GM19239 (cell line): ENCODE measurements at regions not wholly inside any gene's neighbourhood (a gene's known extent, or its start where the extent isn't known, plus 50 kb on each side); places are given as distances from the start of the nearest gene placed in this dataset.
"Not testable (repeated sequence)": the region's sequence is repeated elsewhere in the genome, so short reads cannot be mapped to it uniquely, and the experiment has no call there.

Source experiments
- DNase-seq: peaks from one replicate; pipeline ENCODE4 v3.0.0; 2011; ENCODE audit warnings: low spot score; ENCODE audit not compliant: insufficient read length
- FAIRE-seq: peaks from 2 replicates; lab custom pipeline; 2011; peaks lifted over from hg19 to GRCh38; lab: Jason Lieb, UNC

DNA sequence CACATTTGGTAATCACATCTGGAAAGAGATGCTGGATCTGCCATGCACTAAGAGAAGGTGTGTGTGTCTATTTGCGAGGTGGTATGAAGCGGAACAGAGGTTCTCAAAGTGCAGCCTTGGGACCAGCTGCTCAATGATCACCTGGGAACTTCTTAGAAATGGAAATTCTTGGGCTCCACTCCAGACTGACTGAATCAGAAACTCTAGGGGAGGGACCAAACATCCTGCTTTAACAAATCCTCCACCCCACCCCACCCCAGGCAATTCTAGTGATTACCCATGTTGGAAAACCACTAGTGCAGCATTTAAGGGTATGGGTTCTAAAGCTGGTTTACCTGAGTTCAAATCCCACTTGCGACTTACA is 143.9 kb upstream of the JUN start:
- DNase-seq (no peak), FAIRE-seq (no peak)

DNA sequence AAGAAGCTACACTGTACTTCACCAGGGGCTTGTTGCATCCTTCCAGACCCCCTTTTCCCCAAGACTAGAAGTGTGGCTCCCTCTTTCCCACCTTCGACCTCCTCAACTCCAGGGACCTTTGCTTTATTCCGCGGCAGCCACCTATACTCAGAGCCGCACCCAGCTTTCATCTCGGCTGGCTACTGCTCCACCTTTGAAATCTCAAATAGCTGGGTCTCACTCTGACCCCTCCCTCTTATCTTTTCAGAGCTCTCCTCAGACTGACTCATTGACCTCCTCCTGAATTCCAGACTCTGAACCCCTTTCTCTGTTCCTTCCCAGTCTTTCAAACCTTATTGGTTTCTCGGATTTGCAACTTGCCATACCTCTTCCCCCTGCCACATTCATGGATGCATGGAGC is 144.7 kb upstream of the JUN start:
- FAIRE-seq: no peak
- no peak for DNase-seq

DNA sequence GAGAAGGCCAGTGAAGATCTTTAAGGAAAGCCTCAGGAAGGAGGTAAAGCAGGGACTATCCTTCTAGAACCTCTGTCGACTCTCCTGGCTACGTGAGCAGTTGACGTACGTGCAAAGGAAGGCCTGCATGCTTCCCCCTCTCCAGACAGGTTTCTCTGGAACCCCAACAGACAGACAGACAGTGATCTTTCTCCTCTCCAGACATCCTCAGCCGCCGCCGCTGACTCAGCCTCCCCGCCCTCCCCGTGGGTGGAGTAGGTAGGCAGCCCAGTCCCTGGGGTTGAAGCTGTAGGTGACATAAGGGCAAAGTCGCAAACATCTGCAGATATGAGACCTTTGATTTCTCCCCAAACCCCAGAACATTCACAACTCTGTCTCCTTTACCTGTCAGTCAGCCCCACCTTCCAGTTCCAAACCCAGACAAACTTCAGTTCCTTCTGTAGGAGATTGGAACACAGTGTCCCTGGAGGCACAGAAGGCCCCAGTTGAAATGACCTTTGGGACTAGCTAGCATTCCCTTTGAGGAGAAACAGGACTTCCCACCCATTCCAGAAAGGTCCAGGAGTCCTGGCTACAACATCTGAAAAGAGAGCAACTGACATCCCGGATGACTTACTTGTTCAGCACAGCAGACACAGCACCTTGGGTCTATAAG is 146.0 kb upstream of the JUN start:
- DNase-seq (no peak), FAIRE-seq (no peak)

DNA sequence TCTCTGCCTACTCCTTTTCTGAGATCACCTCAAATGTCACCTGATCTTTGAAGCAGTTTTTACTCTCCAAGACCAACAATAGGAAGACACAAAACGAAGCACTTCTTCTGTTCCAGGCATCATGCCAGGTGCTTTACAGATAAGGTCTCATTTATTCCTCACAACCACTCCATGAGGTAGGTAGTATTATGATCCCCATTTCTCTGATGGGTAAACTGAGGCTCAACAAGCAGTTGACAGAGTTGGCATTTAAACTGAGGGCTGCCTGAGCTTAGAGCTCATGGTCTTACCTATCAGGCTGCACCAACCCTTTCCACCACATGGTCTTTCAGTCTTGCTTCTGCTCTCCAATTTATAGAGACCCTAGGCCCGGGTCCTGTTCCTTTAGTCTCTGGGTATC is 147.2 kb upstream of the JUN start:
- DNase-seq (no peak), FAIRE-seq (no peak)

DNA sequence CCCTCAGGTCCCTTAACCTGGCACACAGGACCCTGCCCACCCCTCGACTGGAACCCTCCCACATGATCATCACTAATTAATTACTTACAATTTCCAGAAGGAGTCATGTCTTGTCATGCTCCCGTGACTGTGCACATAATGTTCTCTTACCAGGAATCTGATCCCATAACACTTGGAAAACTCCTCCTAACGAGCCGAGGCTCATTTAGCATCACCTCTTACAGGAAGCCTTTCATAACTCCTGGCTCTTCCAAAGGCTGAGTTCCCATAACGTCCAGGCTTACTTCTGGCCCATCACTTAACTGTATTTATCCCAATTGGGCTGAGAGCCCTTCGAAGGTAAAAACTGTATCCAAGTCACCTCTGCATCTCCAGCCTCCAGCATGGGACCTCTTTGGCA is 147.9 kb upstream of the JUN start:
- DNase-seq (no peak), FAIRE-seq (no peak)

DNA sequence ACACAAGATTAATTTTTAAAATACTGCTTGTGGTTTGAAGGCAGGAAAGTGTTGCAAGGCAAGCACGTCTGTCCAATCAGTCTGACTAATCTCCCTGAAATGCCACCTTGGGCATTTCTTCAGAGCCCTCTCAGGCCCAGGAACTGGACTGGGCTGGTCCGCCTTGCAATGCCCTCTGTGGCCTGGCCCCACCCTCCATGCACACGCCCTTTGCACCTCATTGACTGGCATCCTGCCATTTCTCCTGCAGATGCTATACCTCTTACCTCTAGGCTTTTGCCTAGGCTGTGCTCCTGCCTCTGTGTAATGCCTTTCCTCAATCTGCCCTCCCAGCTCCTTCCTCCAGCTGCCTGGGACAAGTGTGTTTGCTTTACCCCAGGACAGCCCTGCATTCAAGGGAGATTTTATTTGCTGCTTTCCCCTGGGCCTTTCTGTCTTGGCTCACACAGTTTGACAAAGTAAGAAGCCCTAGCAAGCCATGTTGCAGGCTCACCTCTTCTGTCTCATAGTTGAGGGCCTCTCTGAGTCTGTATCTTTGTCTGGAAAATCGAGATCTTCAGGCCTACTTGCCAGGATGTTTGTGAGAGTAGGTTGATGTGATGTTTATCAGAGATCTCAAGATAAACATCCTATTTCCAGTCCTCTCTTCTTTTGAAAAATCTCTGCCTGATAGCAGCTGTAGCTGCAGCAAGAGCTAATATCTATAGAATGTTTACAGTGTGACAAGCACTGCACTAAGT is 149.2 kb upstream of the JUN start:
- FAIRE-seq (no peak), DNase-seq (no peak)

DNA sequence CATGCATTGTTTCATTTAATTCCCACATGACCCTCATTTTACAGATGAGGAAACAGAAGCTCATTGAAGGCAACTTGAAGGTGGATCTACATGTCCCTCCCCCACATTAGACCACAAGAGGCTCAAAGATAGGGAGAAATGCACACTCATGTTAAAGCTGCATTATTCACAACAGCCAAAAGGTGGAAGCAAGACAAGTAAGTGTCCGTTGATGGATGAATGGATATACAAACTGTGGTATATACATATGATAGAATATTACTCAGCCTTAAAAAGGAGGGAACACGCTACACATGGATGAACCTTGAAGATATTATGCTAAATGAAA is 149.7 kb upstream of the JUN start:
- DNase-seq (no peak), FAIRE-seq (no peak)

DNA sequence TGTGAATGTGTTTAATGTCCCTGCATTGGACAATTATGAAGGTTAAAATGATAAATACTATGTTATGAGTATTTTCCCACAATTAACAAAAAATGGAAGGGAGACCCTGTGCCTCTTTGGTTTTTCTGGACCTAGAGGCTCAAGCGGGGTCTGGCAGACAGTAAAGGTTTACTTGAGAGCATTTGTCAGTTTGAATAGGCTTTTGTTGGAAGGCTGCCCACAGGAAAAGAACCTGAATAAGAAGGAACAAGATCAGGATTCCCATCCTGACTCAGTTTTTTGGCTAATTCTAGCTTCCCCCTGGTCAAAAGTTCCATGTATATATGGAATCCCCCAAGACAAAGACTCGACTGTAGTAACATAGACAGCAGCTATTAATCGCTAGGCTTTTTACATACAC is 150.9 kb upstream of the JUN start:
- no peak for FAIRE-seq

DNA sequence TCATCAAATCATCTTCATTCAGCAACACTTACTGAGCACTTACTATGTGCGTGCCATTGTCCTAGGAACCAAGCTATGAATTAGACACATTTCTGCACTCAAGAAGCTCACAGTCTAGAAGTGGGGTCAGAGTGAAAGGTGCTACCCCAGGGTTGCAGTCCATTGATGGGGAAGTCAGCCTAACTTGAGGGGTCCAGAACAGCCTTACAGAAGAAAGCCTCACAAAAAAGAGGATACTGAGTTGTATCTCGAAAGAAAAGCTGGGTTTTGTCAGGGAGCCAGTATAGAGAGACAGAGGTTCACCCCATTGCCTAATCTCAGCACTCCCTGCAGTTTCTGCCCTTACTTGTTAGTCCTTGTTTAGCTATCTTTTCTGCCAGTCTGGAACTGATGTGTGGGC is 153.1 kb upstream of the JUN start:
- no peak for FAIRE-seq
- DNase-seq: no peak

More for the DNA sequence above, 150.9 kb upstream of the JUN start:
- no peak for DNase-seq

DNA sequence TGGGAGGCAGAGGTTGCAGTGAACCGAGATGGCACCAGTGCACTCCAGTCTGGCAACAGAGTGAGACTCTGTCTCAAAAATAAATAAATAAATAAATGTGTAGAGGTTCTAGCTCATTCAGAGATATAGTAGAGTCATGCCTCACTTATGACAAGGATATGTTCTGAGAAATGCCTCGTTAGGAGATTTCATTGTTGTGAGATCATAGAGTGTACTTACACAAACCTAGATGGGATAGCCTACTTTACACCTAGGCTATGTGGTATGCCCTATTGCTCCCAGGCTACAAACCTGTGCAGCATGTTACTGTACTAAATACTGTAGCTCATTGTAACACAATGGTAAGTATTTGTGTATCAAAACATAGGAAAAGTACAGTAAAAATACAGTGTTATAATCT is 155.3 kb upstream of the JUN start:
- no peak for DNase-seq
- no peak for FAIRE-seq

DNA sequence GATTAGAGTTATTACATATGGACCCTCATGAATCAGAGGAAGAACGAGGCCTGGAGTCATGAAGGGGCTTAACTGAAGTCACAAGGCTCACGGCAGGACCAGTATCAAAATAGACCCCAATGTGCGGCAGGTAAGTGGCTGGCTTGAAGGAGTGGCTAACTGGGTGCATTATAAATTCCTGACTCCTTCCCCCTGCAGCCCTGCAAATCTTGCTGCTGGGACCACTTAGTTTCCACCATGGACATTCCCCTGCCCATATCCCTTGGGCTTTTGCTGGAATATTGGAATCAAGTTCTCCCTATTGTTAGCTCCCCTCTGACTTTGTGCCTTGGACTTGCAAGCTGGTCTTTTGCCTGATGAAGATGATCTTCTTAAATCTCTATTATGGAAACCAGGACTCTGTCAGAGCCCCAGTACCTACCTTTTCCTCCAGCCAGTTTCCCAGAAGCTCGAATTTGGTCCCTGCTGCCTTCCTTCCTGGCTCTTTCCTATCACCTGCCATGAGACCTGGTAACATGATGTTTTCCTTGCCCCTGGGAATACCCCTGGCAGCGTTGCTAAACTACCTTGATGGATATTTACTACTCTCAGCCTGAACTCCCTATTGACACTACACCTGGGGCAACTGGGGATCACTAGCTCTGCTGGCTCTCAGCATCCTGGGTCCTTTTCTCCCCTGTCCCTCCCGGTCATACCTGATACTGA is 156.0 kb upstream of the JUN start:
- DNase-seq: no peak
- FAIRE-seq: no peak

DNA sequence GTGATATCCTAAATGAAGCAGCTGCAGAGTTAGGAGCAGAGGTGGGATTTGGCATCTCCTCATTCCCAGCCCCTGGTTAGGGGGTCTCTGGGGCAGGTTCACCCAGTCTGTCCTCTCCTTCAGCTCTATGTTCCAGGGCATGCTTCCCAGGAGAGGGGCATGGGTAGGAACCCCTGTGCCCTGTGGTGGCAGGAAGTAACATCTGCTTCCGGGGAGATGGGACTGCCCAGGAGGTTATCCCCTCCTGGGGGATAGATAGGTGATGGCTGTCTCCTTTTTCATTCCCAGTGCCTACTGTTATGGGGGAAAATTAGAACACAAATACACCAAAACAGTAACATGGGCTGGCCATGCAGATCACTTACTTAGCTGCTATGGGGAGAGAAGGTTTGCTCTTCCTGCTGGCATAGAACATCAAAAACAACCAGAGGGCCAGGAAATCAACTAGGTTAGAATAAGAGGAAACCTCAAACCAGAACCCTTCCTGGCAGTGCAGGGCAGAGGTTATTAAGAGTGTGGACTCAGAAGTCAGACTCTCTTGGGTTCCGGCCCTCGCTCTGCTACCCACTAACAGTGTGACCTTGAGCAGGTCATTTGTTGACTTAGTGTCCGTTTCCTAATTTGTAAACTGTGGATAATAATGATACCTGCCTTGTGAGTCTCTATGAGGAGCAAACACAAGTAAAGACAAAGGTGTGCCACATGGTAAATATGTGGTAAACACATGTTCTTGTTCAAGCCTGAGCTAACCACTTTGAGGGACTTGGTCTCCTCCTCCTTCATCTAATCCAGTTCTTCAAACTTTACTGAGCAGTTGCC is 157.8 kb upstream of the JUN start:
- DNase-seq (no peak), FAIRE-seq (no peak)

DNA sequence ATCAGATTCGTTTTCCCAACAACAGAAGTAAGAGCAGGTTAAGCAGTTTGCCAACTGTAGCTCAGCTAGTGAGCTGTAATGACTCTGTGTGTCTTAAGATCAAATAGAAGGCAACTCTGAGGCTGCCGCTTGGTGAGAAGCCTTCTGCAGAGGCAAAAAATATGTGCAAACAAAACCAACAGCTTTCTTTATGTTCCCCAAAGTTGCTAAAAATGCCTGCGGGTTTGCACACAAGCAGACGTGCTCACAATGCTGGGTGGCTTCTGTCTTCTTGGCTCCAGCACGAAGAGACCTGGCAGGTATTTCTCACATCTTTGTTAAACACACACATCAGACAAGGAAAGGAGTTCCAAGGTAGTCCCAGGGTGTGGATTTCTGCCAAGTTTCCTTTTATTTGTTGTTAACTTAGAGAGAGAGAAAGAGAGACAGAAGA is 158.9 kb upstream of the JUN start:
- FAIRE-seq (no peak), DNase-seq (no peak)

DNA sequence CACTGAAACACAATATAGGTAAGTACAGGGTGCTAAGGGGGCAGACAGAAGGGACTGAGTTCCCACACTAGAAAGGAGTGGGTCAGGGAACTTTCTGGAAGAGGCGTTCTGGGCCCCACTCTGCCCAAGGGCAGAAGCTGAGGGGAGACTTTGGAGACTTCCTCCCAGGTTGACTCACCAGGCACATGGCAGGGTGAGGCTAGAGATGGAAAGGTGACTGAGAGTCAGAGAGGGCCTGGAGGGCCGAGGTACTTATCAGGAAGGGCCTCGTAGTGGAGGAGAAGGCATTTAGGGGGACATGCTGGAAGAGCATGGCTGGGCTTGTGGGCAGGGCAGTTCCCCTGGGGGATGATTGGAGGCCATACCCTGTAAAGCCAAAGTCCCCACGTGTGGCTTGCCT is 159.9 kb upstream of the JUN start:
- FAIRE-seq (no peak), DNase-seq (no peak)

DNA sequence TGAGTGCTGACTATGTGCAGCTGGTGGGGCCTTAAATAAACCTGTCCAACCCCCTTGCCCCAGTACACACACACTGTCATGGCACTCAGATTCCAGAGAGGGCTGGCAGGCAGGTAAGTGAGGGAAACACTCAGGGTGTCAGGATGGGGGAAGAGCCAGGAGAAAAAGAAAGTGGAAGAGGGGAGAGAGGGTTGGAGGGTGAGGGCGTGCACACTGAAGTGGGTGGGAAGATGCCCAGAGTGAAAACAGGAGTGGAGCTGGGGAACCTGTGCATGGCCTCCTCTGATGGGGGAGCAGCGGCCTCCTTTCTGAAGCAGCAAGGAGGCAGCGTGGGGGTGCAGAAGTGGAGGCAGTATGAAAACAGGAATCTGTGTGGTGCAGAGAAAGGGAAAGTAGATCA is 160.6 kb upstream of the JUN start:
- DNase-seq: no peak
- no peak for FAIRE-seq

DNA sequence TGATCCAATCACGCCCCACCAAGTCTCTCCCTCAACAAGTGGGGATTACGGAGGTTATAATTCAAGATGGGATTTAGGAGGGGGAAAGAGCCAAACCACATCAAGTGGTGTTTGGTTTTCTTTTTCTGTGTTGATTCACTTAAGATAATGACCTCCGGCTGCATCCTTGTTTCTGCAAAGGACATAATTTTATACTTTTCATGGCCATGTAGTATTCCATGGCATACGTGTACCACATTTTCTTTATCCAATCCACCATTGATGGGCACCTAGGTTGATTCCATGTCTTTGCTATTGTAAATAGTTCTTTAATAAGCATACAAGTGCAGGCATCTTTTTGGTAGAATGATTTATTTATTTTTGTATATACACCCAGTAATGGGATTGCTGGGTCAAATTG is 162.5 kb upstream of the JUN start:
- no peak for DNase-seq

DNA sequence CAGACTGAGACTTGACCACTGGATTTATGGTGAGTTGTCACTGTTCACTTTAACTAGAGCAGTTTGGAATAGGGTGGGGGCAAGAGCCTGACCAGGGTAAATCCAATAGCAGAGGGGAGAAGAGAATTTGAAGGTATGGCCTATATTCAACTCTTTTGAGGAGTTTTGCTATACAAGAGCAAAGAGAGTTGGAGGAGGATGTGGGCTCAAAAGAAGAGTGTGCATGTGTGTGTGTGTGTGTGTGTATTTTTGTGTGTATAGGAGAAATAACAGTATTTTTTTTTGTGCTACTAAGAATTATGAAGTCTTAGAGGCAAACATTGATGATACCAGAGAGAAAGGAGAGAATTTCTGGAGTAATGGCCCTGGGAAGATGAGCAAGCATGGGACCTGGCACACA is 164.8 kb upstream of the JUN start:
- FAIRE-seq (no peak), DNase-seq (no peak)

More for the DNA sequence above, 162.5 kb upstream of the JUN start:
- no peak for FAIRE-seq

DNA sequence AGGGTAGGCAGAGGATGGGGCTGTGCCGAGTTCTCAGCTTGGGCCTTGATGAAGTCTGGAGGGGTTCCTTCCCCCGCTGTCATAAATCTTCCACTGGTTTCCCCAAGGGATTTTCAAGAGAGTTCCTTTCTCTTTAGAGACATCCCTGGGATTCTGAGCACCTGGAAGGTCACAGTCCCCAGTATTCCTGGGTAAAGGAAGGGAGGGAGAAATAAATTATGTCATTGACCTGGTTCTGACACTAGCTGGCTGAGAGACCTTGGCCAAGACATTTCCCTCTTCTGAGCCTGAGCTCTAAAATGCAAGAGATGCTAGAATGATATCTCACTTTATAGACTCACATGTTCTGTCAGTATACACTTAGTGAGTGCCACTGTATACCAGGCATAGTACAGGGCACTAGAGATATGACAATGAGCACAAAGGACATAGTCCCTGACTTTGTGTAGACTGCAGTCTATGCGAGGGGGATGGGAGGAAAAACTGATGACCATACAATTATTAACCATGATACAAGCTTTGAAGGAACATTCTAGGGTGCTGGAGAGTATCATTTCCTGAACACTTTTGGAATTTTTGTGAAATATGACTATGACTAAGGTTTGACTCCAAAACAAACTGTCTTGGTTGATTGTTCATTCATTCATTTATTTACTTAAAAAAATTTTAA is 165.8 kb upstream of the JUN start:
- no peak for FAIRE-seq
- DNase-seq: no peak

DNA sequence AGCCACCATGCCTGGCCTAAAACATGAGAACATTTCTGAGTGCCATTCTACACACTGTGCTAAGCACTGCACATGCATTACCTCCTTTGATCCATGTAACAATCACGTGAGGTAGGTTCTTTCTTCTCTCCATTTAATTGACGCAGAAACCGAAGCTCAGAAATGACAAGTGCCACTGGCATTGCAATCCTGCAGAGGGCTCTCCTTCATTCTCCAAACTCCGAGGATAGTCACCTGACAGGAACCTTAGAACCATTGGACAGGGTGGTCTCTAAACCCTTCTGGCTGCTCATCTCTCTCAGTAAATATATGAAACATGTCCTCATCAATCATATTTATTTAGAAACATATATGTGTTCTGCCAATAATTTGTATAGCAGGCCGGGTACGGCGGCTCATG is 167.1 kb upstream of the JUN start:
- FAIRE-seq: no peak
- DNase-seq: no peak

DNA sequence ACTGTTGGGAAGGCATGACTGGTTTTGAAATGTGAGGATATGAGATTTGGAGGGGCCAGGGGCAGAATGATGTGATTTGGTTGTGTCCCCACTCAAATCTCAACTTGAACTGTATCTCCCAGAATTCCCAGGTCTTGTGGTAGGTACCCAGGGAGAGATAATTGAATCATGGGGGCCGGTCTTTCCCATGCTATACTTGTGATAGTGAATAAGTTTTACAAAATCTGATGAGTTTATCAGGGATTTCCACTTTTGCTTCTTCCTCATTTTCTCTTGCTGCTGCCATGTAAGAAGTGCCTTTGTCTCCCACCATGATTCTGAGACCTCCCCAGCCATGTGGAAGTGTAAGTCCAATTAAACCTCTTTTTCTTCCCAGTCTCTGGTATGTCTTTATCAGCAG is 170.1 kb upstream of the JUN start:
- FAIRE-seq, DNase-seq: not testable (repeated sequence)
